HG02970 (cell line): ENCODE measurements at regions not wholly inside any gene's neighbourhood (a gene's known extent, or its start where the extent isn't known, plus 50 kb on each side); places are given as distances from the start of the nearest gene placed in this dataset.
"Not testable (repeated sequence)": the region's sequence is repeated elsewhere in the genome, so short reads cannot be mapped to it uniquely, and the experiment has no call there.

Experiments
- ATAC-seq: cut with Tn5 transposase; IDR thresholded peaks from one replicate; pipeline ENCODE4 v1.9.1; 2021; ENCODE audit warnings: mild to moderate bottlenecking, moderate library complexity, moderate number of reproducible peaks; ENCODE audit not compliant: unreplicated experiment, low FRiP score

DNA sequence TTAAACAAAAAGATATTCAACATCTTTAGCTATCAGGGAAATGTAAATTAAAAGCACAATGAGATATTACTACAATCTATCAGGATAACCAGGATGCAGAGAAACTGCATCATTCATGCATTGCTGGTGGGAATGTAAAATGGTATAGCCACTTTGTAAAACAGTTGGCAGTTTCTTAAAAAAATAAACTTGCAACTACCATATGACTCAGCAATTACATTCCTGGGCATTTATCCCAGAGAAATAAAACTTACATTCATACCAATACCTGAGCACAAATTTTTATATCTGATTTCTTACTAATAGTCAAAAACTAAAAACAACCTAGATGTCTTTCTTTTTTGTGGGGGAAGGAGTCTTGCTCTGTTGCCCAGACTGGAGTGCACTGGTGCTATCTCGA, 190.3 kb upstream of the TAB2 start:
- ATAC-seq: no peak

DNA sequence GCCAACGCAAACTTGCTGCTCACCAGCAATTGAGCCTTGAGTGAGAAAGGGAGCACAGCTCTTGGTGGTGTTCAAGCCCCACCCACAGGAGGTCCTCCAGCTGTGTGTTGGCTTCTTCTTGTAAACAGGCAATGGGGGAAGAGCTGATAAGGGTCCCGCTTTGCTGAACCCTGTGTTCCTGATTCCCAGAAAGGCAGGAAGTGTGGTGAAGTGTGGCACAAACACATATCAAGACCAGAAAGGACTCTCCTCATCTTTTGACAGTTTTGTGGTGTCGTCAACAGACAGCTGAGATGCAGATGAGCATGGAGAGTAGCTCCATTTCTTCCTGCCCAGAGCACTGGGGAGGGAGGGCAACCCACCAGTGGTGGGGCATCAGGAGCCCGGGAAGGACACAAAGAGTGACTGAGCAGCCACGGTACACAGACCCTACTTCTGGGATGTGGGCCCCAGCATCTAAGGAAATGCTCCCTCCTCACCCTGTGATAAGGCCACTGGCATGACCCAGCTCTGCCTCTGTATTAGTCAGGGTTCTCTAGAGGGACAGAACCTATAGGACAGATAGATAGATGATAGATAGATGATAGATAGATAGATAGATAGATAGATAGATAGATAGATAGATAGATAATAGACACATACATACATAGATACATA, 188.9 kb upstream of the TAB2 start:
- ATAC-seq: no peak

DNA sequence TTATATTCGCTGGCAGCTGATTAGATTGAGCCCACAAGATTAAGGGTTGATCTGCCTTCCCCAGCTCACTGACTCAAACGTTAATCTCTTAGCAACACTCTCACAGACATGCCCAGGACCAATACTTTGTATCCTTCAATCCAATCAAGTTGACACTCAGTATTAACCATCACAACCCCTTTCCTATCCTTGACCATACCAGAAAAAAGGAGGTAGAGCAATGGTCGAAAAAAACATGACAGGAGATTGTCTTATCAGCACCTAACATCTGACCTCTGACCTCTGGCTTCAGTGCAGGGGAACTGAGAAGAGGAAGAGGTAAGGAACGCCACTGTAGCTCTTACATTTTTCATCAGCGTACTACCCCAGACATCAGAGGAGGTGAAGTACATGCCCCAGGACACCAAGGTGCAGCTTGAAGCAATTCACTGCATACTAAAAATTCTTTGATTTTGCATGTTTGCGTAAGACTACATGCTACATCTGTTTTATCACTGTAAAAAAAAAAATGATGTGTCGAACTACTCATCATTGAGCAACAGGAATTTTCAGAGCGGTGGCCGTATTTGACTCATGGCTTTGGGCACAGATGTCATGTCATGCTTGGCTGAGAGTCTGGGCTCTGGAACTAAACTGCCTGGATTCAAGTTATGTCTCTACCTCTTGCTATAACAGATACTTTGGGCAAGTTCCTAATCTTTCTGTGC, 188.0 kb upstream of the TAB2 start:
- no peak for ATAC-seq

DNA sequence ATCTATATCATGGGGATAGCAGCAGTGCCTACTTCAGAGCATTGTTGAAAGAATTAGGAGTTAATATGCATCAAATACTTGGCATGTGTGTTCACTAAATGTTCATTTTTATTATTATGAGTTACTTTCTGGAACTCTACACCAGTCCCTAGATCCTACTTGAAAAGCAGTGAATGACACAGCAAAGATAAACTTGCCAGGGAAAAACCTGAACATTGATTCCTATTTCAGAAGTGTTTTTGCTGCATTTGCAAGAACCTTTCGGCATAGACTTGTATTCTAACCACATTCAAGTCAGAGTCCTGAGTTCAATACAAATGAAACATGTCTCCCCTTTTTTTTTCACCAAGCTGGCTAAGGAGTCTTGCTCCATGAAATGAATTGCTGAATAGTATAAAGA, 187.4 kb upstream of the TAB2 start:
- no peak for ATAC-seq

DNA sequence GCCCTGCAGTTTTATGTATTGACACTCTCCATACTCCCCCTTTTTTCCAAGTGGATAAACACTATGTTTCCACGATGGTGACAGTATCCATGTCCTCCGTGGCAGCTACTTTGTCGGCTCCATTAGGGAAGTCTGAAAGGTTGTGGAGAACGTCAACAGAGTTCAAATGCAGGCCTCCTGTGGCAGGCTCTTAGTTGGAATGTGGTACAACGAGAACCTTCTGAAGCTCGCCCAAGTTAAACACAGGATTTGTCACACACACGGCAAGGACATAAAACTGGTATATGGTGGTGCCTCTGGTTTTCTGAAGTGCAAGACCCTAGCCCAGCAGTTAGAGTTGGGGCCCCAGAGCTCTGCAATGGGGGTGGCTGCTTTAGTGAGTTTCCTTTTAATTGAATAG, 187.0 kb upstream of the TAB2 start:
- no peak for ATAC-seq

DNA sequence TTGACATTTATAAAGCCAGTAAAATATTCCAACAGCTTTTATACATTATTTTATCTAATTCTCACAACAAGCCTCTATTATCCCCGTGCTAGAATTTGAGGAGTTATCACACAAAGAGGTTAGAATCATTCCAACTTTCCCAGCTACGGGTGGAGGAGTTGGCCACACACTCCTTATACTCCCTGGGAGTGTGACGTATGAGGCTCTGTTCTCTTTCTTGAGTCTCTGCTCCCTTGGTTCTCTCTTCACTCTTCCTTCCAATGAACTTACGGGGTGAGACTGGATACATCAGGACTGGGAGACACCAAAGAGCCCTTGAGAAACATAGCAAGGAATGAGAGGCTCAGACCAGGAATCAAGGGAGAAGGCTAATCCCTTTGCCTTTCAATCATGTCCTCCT, 185.6 kb upstream of the TAB2 start:
- no peak for ATAC-seq

DNA sequence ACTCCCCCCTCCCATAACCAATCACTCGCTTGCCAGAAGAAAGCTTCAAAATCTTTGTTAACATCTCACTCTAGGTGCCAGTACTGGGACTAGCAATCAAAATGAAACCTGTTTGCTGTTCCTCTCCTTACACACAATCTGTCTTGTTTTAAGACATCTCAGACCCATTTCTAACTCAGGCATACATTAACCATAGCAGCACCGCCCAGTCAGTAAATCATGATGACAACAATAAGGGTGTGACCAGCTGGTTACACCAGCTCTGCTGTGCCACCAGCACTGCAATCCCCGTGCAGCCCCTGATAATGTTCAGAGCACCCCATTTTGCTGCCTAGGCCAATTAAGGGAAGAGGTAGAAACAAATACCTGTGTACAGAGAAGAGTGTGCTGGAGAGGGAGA, 185.2 kb upstream of the TAB2 start:
- ATAC-seq: no peak

DNA sequence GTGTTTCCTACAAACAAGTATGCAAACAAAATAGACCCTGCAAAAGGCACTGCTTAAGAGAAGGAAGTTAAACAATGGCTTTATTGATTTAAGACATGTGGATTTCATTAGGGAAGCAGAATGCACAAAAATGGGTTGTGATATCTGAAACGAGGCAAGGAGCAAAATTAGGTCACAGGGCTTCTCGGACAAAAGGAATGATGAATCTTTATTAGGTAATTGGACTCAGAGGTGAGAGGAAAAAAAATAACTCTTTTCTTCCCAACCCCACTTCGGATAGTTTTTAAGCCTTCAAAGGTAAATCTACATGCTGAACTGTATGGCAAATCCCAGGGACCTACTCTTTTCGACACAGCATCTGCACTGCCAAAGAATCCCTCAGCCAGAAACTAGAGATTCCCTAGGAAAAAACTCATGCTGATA, 183.0 kb upstream of the TAB2 start:
- ATAC-seq: no peak

DNA sequence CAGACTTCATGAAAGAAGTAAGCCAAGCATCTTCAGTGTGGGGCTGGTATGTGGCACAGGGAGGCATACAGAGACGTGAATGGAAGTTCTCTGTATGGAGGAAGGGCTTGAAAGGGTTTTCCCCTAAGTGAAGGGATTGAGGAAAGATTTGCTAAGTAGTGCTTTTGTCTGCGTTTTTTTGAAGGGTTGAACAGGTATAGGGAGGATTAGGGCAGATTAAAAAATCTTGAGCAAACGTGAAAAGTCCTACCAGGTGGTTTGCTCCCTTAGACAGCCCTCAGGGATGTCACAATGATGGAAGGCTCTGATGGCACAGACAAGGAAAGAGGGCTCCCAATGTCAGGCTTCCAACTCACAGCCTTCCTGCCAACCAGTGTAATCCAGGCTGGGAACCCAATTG, 181.7 kb upstream of the TAB2 start:
- no peak for ATAC-seq

DNA sequence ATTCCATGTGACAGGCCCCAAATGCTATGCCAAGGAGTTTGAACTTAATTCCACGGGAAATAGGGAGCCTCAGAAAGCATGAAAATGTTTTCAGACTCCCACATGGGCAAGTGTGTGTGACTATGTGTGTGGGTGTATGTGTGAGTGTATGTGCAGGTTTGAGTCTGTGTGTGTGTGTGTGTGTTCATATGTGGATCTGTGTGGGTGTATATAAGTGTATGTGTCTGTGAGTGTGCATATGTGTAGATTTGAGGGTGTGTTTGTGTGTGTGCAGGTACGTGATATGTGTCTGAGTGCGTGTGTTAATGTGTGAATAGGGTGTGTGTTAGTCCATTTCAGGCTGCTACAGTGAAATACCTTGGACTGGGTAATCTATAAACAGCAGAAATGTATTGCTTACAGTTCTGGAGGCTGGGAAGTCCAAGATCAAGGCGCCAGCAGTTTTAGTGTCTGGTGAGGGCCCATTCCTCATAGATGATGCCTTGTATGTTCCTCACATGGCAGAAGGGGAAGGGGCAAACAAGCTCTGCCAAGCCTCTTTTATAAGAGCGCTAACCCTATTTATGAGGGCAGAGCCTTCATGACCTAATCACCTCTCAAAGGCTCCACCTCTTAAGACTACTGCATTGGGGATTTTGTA, 181.1 kb upstream of the TAB2 start:
- no peak for ATAC-seq

DNA sequence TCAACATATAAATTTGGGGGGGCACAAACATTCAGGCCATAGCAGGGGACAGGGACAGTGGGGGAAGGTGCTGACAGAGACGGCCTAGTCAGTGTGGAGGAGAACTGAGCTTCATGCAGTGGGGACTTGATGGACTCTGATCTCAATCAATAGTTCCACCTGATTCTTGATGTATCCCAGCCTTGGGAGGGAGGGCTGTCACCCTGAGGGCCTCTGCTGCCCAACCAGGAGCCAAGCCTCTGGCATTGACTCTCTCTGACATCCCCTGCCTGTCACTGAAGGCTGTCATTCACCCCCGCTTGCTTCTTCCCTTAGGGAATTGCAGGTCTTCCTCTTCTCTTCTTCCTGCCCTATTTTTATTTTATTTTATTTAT, 180.6 kb upstream of the TAB2 start:
- no peak for ATAC-seq

DNA sequence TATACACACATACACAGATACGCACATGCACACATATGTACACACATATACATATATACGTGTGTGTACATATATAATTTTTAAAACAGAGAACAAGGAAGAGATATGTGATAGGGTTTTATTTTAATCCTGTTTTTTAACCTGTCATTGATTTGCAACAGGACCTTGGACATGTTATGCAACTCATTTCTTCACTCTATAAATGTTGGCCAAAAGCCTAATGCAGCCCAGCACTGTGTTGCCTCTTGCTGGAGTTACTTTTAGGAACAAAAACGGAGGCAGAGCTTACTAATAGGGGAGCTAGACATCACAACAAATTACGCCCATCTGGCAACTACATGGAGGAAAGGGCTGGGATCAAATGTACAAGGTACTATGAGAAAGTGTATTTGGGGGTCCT, 179.9 kb upstream of the TAB2 start:
- no peak for ATAC-seq

DNA sequence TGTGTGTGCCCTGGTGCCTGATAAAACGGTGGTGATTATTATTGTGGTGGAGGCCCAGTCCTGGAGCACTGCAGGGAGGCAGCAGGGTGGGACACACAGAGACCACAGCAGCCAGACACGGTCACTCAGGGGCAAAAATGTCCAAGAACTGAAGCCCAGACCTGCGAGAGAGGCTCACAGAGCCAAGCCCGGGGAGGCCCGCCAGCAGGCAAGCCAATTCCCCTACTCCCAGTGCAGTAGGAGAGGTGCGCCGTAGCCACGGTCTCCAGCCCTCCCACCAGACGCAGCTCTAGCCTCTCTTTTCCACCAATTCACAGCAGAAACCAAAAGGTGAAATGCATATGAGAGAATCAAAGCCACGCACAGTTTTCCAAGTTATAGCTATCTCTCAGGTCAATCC, 179.4 kb upstream of the TAB2 start:
- no peak for ATAC-seq

DNA sequence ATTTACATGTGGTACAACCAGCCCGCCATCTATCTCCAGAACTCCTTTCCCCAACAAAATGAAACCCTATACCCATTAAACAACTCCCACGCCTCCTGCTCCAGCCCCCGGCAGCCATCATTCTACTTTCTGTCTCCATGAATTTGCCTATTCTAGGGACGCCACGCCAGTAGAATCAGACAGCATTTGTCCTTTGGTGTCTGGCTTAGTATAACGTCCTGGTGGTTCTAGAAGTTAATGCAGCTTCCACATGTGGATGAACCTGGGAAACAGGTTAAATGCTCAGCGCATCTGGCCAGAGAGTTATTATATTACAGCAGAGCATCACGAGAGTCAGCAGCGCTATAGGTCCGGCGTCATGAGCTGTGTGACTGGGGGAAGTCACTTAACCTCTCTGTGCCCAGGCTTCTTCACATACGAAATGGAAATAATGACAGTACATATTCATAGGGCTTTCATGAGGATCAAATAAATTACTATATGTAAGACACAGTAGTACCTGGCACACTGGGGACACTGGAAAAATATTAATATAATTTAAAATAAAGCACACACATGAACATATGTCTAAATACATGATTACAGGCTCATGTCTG, 178.7 kb upstream of the TAB2 start:
- ATAC-seq: no peak

DNA sequence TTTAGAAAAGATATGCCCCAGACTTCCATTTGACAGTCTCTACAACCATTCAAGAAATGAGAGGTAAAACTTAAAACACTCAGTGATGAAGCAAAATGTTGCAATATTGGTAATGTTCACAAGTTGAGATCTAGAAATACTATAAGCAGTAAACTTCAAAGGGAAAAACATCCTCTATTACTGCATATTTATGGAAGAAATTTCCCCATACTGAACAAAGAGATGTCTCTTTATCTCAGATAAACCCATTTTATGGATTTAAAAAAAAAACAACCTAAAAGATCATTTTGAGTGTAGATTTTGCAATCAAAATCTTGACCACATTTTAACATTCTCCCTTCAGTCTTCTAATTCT, 177.8 kb upstream of the TAB2 start:
- ATAC-seq: no peak

DNA sequence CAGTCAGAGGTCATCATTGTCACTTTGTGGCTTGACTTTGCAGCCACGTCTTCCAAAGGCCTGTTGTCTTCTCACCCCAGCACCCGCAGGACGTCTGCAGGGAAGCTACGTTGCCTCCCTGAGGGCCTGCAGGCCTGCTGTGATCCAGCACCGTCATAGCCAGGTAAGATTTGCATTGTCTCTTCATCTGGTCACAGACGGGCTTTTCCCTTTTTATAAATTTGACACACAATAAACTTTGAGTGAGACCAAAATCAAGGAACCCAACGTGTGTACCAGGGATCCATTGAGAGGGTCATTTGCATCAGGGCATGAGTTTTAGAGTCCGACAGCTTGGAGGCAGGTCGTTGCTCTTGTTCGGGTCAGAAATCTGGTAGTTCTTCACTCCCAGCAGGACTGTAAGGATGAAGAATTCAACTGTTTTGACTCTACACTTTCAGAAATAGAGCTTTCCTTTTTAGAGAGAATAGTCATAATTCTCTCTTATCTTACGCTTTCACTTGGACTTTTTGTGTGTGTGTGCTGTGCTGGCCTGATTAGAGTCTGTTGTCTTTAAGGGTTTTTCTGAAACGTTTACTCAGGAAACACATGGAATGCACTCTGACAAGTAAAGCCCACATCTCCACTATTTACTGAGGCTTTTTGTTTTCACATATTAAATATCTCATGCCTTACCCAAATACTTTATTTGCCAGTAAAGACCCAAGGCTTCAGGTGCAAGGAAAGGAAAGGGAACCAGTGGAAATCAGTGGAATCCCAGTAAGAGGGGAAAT, 177.2 kb upstream of the TAB2 start:
- no peak for ATAC-seq

DNA sequence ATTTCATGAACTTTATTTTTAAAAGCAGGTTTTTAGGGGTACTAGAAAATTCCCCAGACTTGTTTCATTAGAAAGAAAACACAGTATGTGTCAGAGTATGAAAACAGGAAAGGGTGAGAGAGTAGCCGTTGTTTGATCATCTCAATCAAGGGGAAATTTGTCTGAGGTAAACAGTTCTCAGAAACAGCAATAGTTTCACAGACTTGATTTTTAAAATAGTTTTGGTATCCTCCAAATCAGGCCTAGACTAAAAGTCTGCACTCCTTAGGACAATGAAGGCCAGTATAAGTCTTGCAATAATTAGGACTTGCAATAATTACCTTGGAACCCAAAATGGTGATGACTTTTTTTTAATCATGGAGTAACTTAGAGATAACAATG, 176.6 kb upstream of the TAB2 start:
- ATAC-seq: no peak

DNA sequence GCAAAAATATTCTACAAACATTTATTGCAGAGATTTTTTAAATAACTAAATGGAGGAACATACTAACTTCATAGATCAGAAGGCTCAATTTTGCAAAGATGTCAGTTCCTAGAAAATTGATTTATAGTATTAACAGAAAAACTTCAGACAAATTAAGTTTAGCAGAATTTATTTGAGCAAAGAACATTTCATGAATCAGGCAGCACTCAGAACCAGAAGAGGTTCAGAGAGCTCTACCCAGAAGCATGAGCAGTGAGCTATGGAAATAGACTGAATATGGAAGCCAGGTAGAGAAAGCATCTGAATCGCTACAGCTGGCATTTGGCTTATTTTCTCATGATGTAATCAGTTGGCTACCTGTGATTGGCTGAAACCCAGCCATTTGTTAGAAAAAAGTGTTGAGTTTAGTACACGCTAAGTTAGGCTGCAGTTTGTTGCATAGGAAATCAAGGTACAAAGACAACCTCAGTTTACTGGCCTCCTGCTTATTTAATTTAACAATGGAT, 174.5 kb upstream of the TAB2 start:
- ATAC-seq: no peak

DNA sequence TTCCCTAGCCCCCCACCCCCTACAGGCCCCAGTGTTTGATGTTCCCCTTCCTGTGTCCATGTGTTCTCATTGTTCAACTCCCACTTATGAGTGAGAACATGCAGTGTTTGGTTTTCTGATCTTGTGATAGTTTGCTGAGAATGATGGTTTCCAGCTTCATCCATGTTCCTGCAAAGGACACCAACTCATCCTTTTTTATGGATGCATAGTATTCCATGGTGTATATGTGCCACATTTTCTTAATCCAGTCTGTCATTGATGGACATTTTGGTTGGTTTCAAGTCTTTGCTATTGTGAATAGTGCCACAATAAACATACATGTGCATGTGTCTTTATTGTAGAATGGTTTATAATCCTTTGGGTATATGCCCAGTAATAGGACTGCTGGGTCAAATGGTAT, 171.7 kb upstream of the TAB2 start:
- ATAC-seq: not testable (repeated sequence)

DNA sequence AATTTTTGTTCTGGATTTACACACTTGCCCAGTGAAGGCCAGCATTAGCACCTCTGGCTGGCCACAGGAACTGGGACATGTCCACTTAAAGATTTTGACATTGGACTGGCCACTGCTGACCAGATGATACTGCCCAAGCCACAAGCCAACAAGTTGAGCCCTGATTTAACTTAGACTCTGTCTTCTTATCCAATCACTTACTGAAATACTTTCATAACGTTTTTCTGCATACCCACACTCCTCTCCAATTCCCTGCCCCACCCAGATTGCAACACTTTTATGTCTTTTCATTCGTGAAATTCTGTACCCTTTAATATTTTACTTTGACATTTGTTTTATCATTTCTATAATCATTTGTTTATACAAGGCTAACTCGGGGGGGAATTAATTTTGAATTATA, 170.3 kb upstream of the TAB2 start:
- ATAC-seq: no peak
